ENCODE measurements at regions not wholly inside any gene's neighbourhood (a gene's known extent, or its start where the extent isn't known, plus 50 kb on each side); places are given as distances from the start of the nearest gene placed in this dataset.
"Not testable (repeated sequence)": the region's sequence is repeated elsewhere in the genome, so short reads cannot be mapped to it uniquely, and the experiment has no call there.

DNA sequence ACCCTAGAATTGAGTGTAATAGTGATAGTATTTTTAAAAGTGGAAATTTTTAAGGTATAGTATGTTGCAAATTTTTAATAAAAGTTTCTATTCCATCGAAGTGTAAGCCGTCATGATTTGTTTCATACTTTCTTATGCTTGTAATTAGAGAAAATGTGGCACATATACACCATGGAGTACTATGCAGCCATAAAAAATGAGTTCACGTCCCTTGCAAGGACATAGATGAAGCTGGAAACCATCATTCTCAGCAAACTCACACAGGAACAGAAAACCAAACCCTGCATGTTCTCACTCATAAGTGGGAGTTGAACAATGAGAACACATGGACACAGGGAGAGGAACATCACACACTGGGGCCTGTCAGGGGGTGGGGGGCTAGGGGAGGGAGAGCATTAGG is 350.9 kb downstream of the UTRN start:
- H2BK5ac ChIP-seq (ENCODE audit: low read depth, low read length); FAIRE-seq; H4K91ac ChIP-seq (replicated peaks; ENCODE audit: insufficient read length, low read length); DNase-seq (ENCODE audit: low read depth in 1 of 2, low spot score in 2 of 2); H3K56ac ChIP-seq (replicated peaks; ENCODE audit: insufficient read length, low read depth, low read length); H3K79me1 ChIP-seq (ENCODE audit: low read depth, low read length); H3K18ac ChIP-seq (ENCODE audit: extremely low read depth, low read length); H3K23me2 ChIP-seq (ENCODE audit: low read depth, low read length); H3K27ac ChIP-seq (ENCODE audit: low read depth, low read length); H2BK20ac ChIP-seq (ENCODE audit: low read length); H3K23ac ChIP-seq (ENCODE audit: insufficient read length); H3K4me2 ChIP-seq (ENCODE audit: insufficient read depth in 1 of 2, low read depth in 2 of 2, low read length in 2 of 2); H3K14ac ChIP-seq (ENCODE audit: insufficient read length); H2BK12ac ChIP-seq (ENCODE audit: low read depth, low read length); H4K5ac ChIP-seq (ENCODE audit: insufficient read length, low read depth, low read length); H3K36me3 ChIP-seq (ENCODE audit: control insufficient read depth in 2 of 4, insufficient read depth in 4 of 4, low read length in 3 of 4); CTCF ChIA-PET (ENCODE audit: partially characterized antibody); H3K27me3 ChIP-seq (replicated peaks in 1 of 4; ENCODE audit: control insufficient read depth in 3 of 4, extremely low read depth in 1 of 4, insufficient read depth in 3 of 4, low read length in 3 of 4); H2AFZ ChIP-seq (ENCODE audit: low read length); H3K4ac ChIP-seq (replicated peaks; ENCODE audit: insufficient read length, low read depth, low read length); H3K79me2 ChIP-seq (ENCODE audit: control insufficient read depth in 1 of 2, insufficient read depth in 2 of 2, low read length in 2 of 2); H4K20me1 ChIP-seq (replicated peaks in 1 of 2; ENCODE audit: control insufficient read depth in 1 of 2, insufficient read depth in 2 of 2, low read length in 2 of 2); H3K4me3 ChIP-seq (ENCODE audit: extremely low read depth in 1 of 4, insufficient read depth in 2 of 4, low read depth in 3 of 4, low read length in 4 of 4); H2BK120ac ChIP-seq (replicated peaks; ENCODE audit: low read depth, low read length); H4K8ac ChIP-seq (ENCODE audit: extremely low read depth, insufficient read depth, low read length); H3K9me3 ChIP-seq (ENCODE audit: insufficient read depth in 2 of 2, low read depth in 1 of 2, low read length in 1 of 2); H2BK15ac ChIP-seq (ENCODE audit: low read length); H2AK5ac ChIP-seq (ENCODE audit: low read depth, low read length); H3K9ac ChIP-seq (replicated peaks in 1 of 4; ENCODE audit: extremely low read depth in 1 of 4, low read depth in 3 of 4, low read length in 3 of 4); H3K4me1 ChIP-seq (replicated peaks in 1 of 4; ENCODE audit: control insufficient read depth in 3 of 4, insufficient read depth in 4 of 4, low read length in 3 of 4): not testable (repeated sequence)
- 95% methylated on average over 3 of the region's 3 CpGs; no CpG with 5 or more reads in 1 of the 2 experiments for WGBS, 2 experiments (ENCODE audit: extremely low coverage in 1 of 2, insufficient coverage in 1 of 2, insufficient read length in 1 of 2, insufficient replicate concordance in 2 of 2, low coverage in 1 of 2, low lambda C conversion rate in 2 of 2, missing lambda C conversion rate in 1 of 2)
- POLR2A ChIA-PET (ENCODE audit: partially characterized antibody), result interaction anchor here (1.3 kb wide), 1 partner anchor 15 kb away, joined by 3 read pairs; no protein-coding TSS in a partner anchor

Measured in H1 (cell line).